ENCODE measurements at regions not wholly inside any gene's neighbourhood (a gene's known extent, or its start where the extent isn't known, plus 50 kb on each side); places are given as distances from the start of the nearest gene placed in this dataset.

- Histone ChIP-seq H3K9me3 (ENCODE audit: control insufficient read depth in 4 of 4, insufficient read depth in 3 of 4, low read length in 3 of 4) (no peaks in the 10 kb centered on the region), H3K27ac (ENCODE audit: low read depth in 1 of 2, low read length in 1 of 2) (no peak overlapping the region), H3K36me3 (ENCODE audit: control insufficient read depth in 4 of 4, insufficient read depth in 4 of 4, low read length in 4 of 4) (no peaks in the 10 kb centered on the region), H3K27me3 (ENCODE audit: control insufficient read depth in 3 of 3, insufficient read depth in 3 of 3, low read length in 2 of 3) (no peaks in the 10 kb centered on the region), H3K4me3 (no peak overlapping the region), H3K9ac (ENCODE audit: insufficient read depth in 1 of 2, low read length in 2 of 2) (no peak overlapping the region), H3K4me1 (ENCODE audit: control insufficient read depth in 5 of 5, insufficient read depth in 5 of 5, low read length in 5 of 5) (peaks cover 0 to 13% (median 0%) of the 10 kb centered on the region in 5 donors)
- 93% methylated on average over 1 of the region's 1 CpG for WGBS, 2 donors
- DNase-seq (no peak), ATAC-seq (ENCODE audit: insufficient read depth, low FRiP score) (no peak)
- no peak for TF ChIP-seq CTCF (IDR thresholded peaks at IDR 0.05; ENCODE audit: control extremely low read depth, extremely low read depth)
These were observed 62.6 kb upstream of the KITLG start for GRCh38 chr12:88642675-88643431.

- peak; percentile 24 to 82 (median 74) for DNase-seq
- WGBS, 2 donors, result 30 to 34% methylated on average over 6 of the region's 6 CpGs
- no peak for TF ChIP-seq CTCF (IDR thresholded peaks at IDR 0.05; ENCODE audit: control extremely low read depth, extremely low read depth)
- Histone ChIP-seq H3K4me1 (ENCODE audit: control insufficient read depth in 5 of 5, insufficient read depth in 5 of 5, low read length in 5 of 5) (peaks cover 0 to 13% (median 0%) of the 10 kb centered on the region in 5 donors), H3K36me3 (ENCODE audit: control insufficient read depth in 4 of 4, insufficient read depth in 4 of 4, low read length in 4 of 4) (no peaks in the 10 kb centered on the region), H3K4me3 (no peak overlapping the region), H3K27ac (ENCODE audit: low read depth in 1 of 2, low read length in 1 of 2) (peak overlapping the region in 1 of 2 donors; percentile 23), H3K9ac (ENCODE audit: insufficient read depth in 1 of 2, low read length in 2 of 2) (no peak overlapping the region), H3K27me3 (ENCODE audit: control insufficient read depth in 3 of 3, insufficient read depth in 3 of 3, low read length in 2 of 3) (no peaks in the 10 kb centered on the region), H3K9me3 (ENCODE audit: control insufficient read depth in 4 of 4, insufficient read depth in 3 of 4, low read length in 3 of 4) (no peaks in the 10 kb centered on the region)
- ATAC-seq (ENCODE audit: insufficient read depth, low FRiP score), result peak; percentile 58
These were observed 58.9 kb upstream of the KITLG start for GRCh38 chr12:88638966-88639760.

- Histone ChIP-seq H3K27me3 (ENCODE audit: control insufficient read depth in 3 of 3, insufficient read depth in 3 of 3, low read length in 2 of 3) (no peaks in the 10 kb centered on the region), H3K27ac (ENCODE audit: low read depth in 1 of 2, low read length in 1 of 2) (no peak overlapping the region), H3K4me3 (no peak overlapping the region), H3K9ac (ENCODE audit: insufficient read depth in 1 of 2, low read length in 2 of 2) (no peak overlapping the region), H3K9me3 (ENCODE audit: control insufficient read depth in 4 of 4, insufficient read depth in 3 of 4, low read length in 3 of 4) (no peaks in the 10 kb centered on the region), H3K4me1 (ENCODE audit: control insufficient read depth in 5 of 5, insufficient read depth in 5 of 5, low read length in 5 of 5) (peaks cover 0 to 13% (median 0%) of the 10 kb centered on the region in 5 donors), H3K36me3 (ENCODE audit: control insufficient read depth in 4 of 4, insufficient read depth in 4 of 4, low read length in 4 of 4) (no peaks in the 10 kb centered on the region)
- WGBS, 2 donors, result 67 to 69% methylated on average over 3 of the region's 3 CpGs
- no peak for TF ChIP-seq CTCF (IDR thresholded peaks at IDR 0.05; ENCODE audit: control extremely low read depth, extremely low read depth)
- ATAC-seq (ENCODE audit: insufficient read depth, low FRiP score) (no peak), DNase-seq (no peak)
These were observed 58.1 kb upstream of the KITLG start for GRCh38 chr12:88638388-88638787.

All from lung (tissue), 11 donors.